Subcutaneous abdominal adipose tissue (tissue), 5 donors: ENCODE measurements at regions not wholly inside any gene's neighbourhood (a gene's known extent, or its start where the extent isn't known, plus 50 kb on each side); places are given as distances from the start of the nearest gene placed in this dataset.

Source experiments
- H3K27ac ChIP-seq: one replicate; pipeline ENCODE4 v1.7.0; 2013; ENCODE audit warnings: low read depth, mild to moderate bottlenecking, inconsistent platforms, low read length, moderate library complexity
- H3K27me3 ChIP-seq, 5 donors: one replicate each; pipeline ENCODE4 v1.7.0; 2013; ENCODE audit warnings: low read length in 5 of 5, inconsistent platforms in 1 of 5; ENCODE audit not compliant: control insufficient read depth in 5 of 5, insufficient read depth in 4 of 5
- H3K36me3 ChIP-seq, 5 donors: one replicate each; pipeline ENCODE4 v1.7.0; 2013; ENCODE audit warnings: low read length in 5 of 5; ENCODE audit not compliant: control insufficient read depth in 5 of 5, insufficient read depth in 5 of 5
- H3K4me1 ChIP-seq, 5 donors: one replicate each; pipeline ENCODE4 v1.7.0; 2013; ENCODE audit warnings: low read length in 5 of 5, mild to moderate bottlenecking in 3 of 5, moderate library complexity in 1 of 5; ENCODE audit not compliant: control insufficient read depth in 5 of 5, insufficient read depth in 5 of 5
- H3K4me3 ChIP-seq, 5 donors: one replicate each; pipeline ENCODE4 v1.7.0; 2013; ENCODE audit warnings: low read length in 5 of 5, low read depth in 1 of 5
- H3K9ac ChIP-seq, 5 donors: one replicate each; pipeline ENCODE4 v1.7.0; 2013; ENCODE audit warnings: low read length in 5 of 5, mild to moderate bottlenecking in 4 of 5, moderate library complexity in 3 of 5
- H3K9me3 ChIP-seq, 5 donors: one replicate each; pipeline ENCODE4 v1.7.0; 2013; ENCODE audit warnings: low read length in 5 of 5; ENCODE audit not compliant: control insufficient read depth in 5 of 5
- donor health status: healthy.
- donor health status: healthy.
- donor health status: healthy.
- donor health status: healthy.
- donor health status: healthy.

GRCh38 chr10:123305671-123306070, 151.5 kb downstream of the BUB3 start:
- H3K9ac ChIP-seq = no peak overlapping the region
- peaks cover 0 to 3% (median 0%) of the 10 kb centered on the region in 5 donors for H3K9me3 ChIP-seq
- H3K36me3 ChIP-seq = no peaks in the 10 kb centered on the region
- no peak overlapping the region for H3K27ac ChIP-seq
- peaks cover 0 to 5% (median 2%) of the 10 kb centered on the region in 5 donors for H3K4me1 ChIP-seq
- no peaks in the 10 kb centered on the region for H3K27me3 ChIP-seq
- no peak overlapping the region for H3K4me3 ChIP-seq

DNA sequence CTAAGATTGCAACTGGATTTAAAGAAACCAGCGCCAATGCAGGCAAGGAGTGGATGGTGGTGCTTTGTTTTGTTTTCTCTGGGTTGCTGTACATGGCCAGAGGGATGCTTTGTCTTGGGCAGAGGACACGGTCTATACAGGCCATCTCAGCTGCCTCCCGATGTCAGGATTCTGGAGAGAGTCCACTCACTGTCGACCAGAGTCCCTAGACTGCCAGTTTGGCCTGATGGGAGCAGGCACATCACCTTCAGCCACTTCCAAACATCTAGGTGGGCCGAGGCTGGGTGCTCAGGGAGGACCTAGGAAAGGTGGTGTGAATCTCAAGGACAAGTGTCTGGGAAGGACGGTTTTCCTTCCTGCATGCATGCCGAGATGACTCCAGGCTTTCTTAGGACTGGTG, 152.1 kb downstream of the BUB3 start:
- Histone ChIP-seq H3K36me3 (no peaks in the 10 kb centered on the region), H3K27ac (no peak overlapping the region), H3K4me3 (no peak overlapping the region), H3K4me1 (peaks cover 0 to 5% (median 2%) of the 10 kb centered on the region in 5 donors), H3K27me3 (no peaks in the 10 kb centered on the region), H3K9ac (no peak overlapping the region), H3K9me3 (peaks cover 0 to 3% (median 0%) of the 10 kb centered on the region in 5 donors)

- Histone ChIP-seq H3K9ac (no peak overlapping the region), H3K27ac (peak overlapping the region; percentile 11), H3K36me3 (no peaks in the 10 kb centered on the region), H3K4me3 (no peak overlapping the region), H3K27me3 (no peaks in the 10 kb centered on the region), H3K9me3 (no peaks in the 10 kb centered on the region), H3K4me1 (peaks cover 0 to 5% (median 2%) of the 10 kb centered on the region in 5 donors)
These were observed 155.5 kb downstream of the BUB3 start for GRCh38 chr10:123309731-123310130.

GRCh38 chr10:123316776-123317175, 162.6 kb downstream of the BUB3 start:
- H3K36me3 ChIP-seq = no peaks in the 10 kb centered on the region
- H3K27me3 ChIP-seq = no peaks in the 10 kb centered on the region
- no peaks in the 10 kb centered on the region for H3K9me3 ChIP-seq
- no peaks in the 10 kb centered on the region for H3K4me1 ChIP-seq
- H3K4me3 ChIP-seq = no peak overlapping the region
- no peak overlapping the region for H3K27ac ChIP-seq
- no peak overlapping the region for H3K9ac ChIP-seq

GRCh38 chr10:123318516-123318915, 164.3 kb downstream of the BUB3 start:
- Histone ChIP-seq H3K27me3 (no peaks in the 10 kb centered on the region), H3K36me3 (no peaks in the 10 kb centered on the region), H3K27ac (no peak overlapping the region), H3K9ac (no peak overlapping the region), H3K4me1 (no peaks in the 10 kb centered on the region), H3K4me3 (no peak overlapping the region), H3K9me3 (no peaks in the 10 kb centered on the region)

- Histone ChIP-seq H3K9me3 (no peaks in the 10 kb centered on the region), H3K27me3 (no peaks in the 10 kb centered on the region), H3K4me3 (no peak overlapping the region), H3K4me1 (no peaks in the 10 kb centered on the region), H3K27ac (no peak overlapping the region), H3K9ac (no peak overlapping the region), H3K36me3 (no peaks in the 10 kb centered on the region)
These were observed 165.9 kb downstream of the BUB3 start for GRCh38 chr10:123320091-123320490.

DNA sequence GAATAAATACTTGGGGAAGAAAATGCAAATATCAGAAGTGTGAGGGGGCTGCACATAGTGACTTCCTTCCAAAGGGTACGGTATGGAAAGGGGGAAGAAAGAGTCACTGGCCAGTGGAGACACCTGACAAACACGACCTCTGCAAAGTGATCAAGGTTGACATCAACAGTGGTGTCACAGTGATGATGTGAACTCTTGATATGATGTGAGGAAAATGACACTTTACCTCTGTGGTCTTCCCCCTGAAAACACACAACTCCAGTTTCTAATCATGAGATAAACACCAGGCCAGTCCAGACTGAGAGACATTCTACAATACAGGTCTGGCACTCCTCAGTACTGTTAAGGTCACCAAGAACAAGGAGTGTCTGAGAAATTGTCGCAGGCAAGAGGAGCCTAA, 169.7 kb downstream of the BUB3 start:
- Histone ChIP-seq H3K4me3 (no peak overlapping the region), H3K27ac (no peak overlapping the region), H3K9me3 (peaks cover 0 to 6% (median 3%) of the 10 kb centered on the region in 5 donors), H3K4me1 (no peaks in the 10 kb centered on the region), H3K36me3 (no peaks in the 10 kb centered on the region), H3K9ac (no peak overlapping the region), H3K27me3 (no peaks in the 10 kb centered on the region)

DNA sequence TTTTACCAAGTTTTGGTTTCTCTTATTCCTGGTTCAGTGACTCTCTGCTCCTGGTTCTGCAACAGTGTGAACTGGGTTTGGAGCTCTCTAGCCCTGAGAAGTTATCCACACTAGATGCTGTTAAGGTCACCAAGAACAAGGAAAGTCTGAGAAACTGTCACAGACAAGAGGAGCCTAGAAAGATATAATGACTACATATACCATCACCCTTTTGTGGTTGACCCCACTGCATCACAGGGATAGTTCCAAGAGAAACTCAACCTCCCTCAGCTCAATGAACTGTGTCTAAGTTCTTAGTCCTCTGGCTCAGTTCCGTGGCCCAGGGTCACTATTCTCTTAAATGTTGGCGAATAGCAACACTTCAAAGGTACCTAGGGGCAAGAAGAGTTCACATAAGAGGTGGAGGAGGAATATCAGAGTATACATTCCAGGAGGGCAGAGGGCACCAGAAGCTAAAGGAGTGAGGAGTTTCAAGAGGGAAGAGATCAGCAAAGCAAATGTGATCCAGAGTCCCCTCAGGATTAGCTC, 171.5 kb downstream of the BUB3 start:
- H3K27ac ChIP-seq = no peak overlapping the region
- no peak overlapping the region for H3K9ac ChIP-seq
- peaks cover 0 to 6% (median 3%) of the 10 kb centered on the region in 5 donors for H3K9me3 ChIP-seq
- H3K36me3 ChIP-seq = no peaks in the 10 kb centered on the region
- no peak overlapping the region for H3K4me3 ChIP-seq
- no peaks in the 10 kb centered on the region for H3K27me3 ChIP-seq
- no peaks in the 10 kb centered on the region for H3K4me1 ChIP-seq

DNA sequence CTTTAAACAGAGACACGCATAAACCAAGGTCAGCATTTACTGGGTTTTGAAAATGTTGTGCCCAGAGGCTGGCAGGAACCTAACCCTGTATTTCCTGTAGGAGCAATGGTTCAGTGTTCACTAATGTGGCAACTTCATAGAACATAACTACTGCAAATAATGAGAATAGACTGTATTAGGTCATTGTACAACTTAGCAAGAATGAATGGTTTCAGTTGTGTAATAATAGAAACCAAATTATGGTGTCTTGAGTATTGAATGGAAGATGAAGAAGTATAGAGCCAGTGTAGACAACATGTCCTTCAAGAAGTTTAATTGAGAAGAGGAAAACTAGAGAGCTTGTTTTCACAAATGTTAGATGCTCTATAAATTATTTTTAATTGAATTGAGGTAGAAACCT, 172.5 kb downstream of the BUB3 start:
- H3K9me3 ChIP-seq = peaks cover 0 to 6% (median 3%) of the 10 kb centered on the region in 5 donors
- no peaks in the 10 kb centered on the region for H3K4me1 ChIP-seq
- H3K4me3 ChIP-seq = no peak overlapping the region
- no peaks in the 10 kb centered on the region for H3K27me3 ChIP-seq
- no peak overlapping the region for H3K9ac ChIP-seq
- no peaks in the 10 kb centered on the region for H3K36me3 ChIP-seq
- no peak overlapping the region for H3K27ac ChIP-seq

GRCh38 chr10:123327450-123327849, 173.2 kb downstream of the BUB3 start:
- Histone ChIP-seq H3K9me3 (peaks cover 0 to 6% (median 3%) of the 10 kb centered on the region in 5 donors), H3K27me3 (no peaks in the 10 kb centered on the region), H3K36me3 (no peaks in the 10 kb centered on the region), H3K4me1 (no peaks in the 10 kb centered on the region), H3K9ac (no peak overlapping the region), H3K27ac (no peak overlapping the region), H3K4me3 (no peak overlapping the region)

- H3K27me3 ChIP-seq = no peaks in the 10 kb centered on the region
- no peak overlapping the region for H3K9ac ChIP-seq
- no peaks in the 10 kb centered on the region for H3K36me3 ChIP-seq
- peaks cover 0 to 6% (median 3%) of the 10 kb centered on the region in 5 donors for H3K9me3 ChIP-seq
- H3K27ac ChIP-seq = no peak overlapping the region
- no peak overlapping the region for H3K4me3 ChIP-seq
- no peaks in the 10 kb centered on the region for H3K4me1 ChIP-seq
These were observed 173.7 kb downstream of the BUB3 start for GRCh38 chr10:123327896-123328295.
